Activated T-helper 17 cell treated with anti-CD3 and anti-CD28 coated beads, Interleukin-2, amount 50 U/mL, for 72 hours (primary cell): ENCODE measurements at regions not wholly inside any gene's neighbourhood (a gene's known extent, or its start where the extent isn't known, plus 50 kb on each side); places are given as distances from the start of the nearest gene placed in this dataset.

ENCODE experiments used
- ATAC-seq: fragments of 150-1000 bp; cut with Tn5 transposase; replicated peaks from 2 replicates; pipeline ENCODE4 v1.10.0; 2021; ENCODE audit warnings: mild to moderate bottlenecking, moderate library complexity
- H3K27ac Mint-ChIP-seq: one replicate; pipeline ENCODE4 v1.8.0; 2022; ENCODE audit warnings: mixed read lengths
- H3K27me3 Mint-ChIP-seq: one replicate; pipeline ENCODE4 v1.8.0; 2022; ENCODE audit warnings: mixed read lengths
- H3K36me3 Mint-ChIP-seq: one replicate; pipeline ENCODE4 v1.8.0; 2022; ENCODE audit warnings: low read depth, mild to moderate bottlenecking, mixed read lengths
- H3K4me1 Mint-ChIP-seq: one replicate; pipeline ENCODE4 v1.8.0; 2022; ENCODE audit warnings: mixed read lengths
- H3K4me3 Mint-ChIP-seq: one replicate; pipeline ENCODE4 v1.8.0; 2022; ENCODE audit warnings: mild to moderate bottlenecking, mixed read lengths
- H3K9me3 Mint-ChIP-seq: one replicate; pipeline ENCODE4 v1.8.0; 2022; ENCODE audit warnings: mixed read lengths

- Mint-ChIP-seq H3K27ac (no peak overlapping the region), H3K36me3 (no peaks in the 10 kb centered on the region), H3K9me3 (peaks cover 4% of the 10 kb centered on the region), H3K27me3 (peaks cover 4% of the 10 kb centered on the region), H3K4me1 (no peaks in the 10 kb centered on the region), H3K4me3 (no peak overlapping the region)
- ATAC-seq: no peak
These were observed 113.2 kb downstream of the SOX2 start for GRCh38 chr3:181824961-181825360.

- ATAC-seq: no peak
- H3K4me1 Mint-ChIP-seq: no peaks in the 10 kb centered on the region
- H3K4me3 Mint-ChIP-seq: no peak overlapping the region
- H3K9me3 Mint-ChIP-seq: peaks cover 3% of the 10 kb centered on the region
- H3K27me3 Mint-ChIP-seq: peaks cover 3% of the 10 kb centered on the region
- H3K36me3 Mint-ChIP-seq: no peaks in the 10 kb centered on the region
- H3K27ac Mint-ChIP-seq: no peak overlapping the region
These were observed 127.6 kb downstream of the SOX2 start for GRCh38 chr3:181839039-181839915.

GRCh38 chr3:181839916-181840297, 128.2 kb downstream of the SOX2 start:
- Mint-ChIP-seq H3K27me3 (peaks cover 3% of the 10 kb centered on the region), H3K4me1 (no peaks in the 10 kb centered on the region), H3K27ac (no peak overlapping the region), H3K4me3 (no peak overlapping the region), H3K36me3 (no peaks in the 10 kb centered on the region), H3K9me3 (peaks cover 3% of the 10 kb centered on the region)
- no peak for ATAC-seq

- H3K36me3 Mint-ChIP-seq: no peaks in the 10 kb centered on the region
- H3K9me3 Mint-ChIP-seq: peaks cover 3% of the 10 kb centered on the region
- H3K27ac Mint-ChIP-seq: no peak overlapping the region
- peaks cover 3% of the 10 kb centered on the region for H3K27me3 Mint-ChIP-seq
- no peaks in the 10 kb centered on the region for H3K4me1 Mint-ChIP-seq
- H3K4me3 Mint-ChIP-seq: no peak overlapping the region
- ATAC-seq: no peak
These were observed 132.5 kb downstream of the SOX2 start for GRCh38 chr3:181844211-181844610.

GRCh38 chr3:181847276-181847675, 135.6 kb downstream of the SOX2 start:
- no peak overlapping the region for H3K4me3 Mint-ChIP-seq
- no peak for ATAC-seq
- no peaks in the 10 kb centered on the region for H3K36me3 Mint-ChIP-seq
- no peaks in the 10 kb centered on the region for H3K4me1 Mint-ChIP-seq
- no peak overlapping the region for H3K27ac Mint-ChIP-seq
- H3K27me3 Mint-ChIP-seq: peaks cover 3% of the 10 kb centered on the region
- peaks cover 3% of the 10 kb centered on the region for H3K9me3 Mint-ChIP-seq

- Mint-ChIP-seq H3K9me3 (no peaks in the 10 kb centered on the region), H3K4me3 (no peak overlapping the region), H3K36me3 (no peaks in the 10 kb centered on the region), H3K27me3 (no peaks in the 10 kb centered on the region), H3K4me1 (no peaks in the 10 kb centered on the region), H3K27ac (no peak overlapping the region)
- ATAC-seq: no peak
These were observed 139.3 kb downstream of the SOX2 start for GRCh38 chr3:181851063-181851462.

GRCh38 chr3:181855825-181856224, 144.1 kb downstream of the SOX2 start:
- H3K27me3 Mint-ChIP-seq: no peaks in the 10 kb centered on the region
- H3K4me1 Mint-ChIP-seq: no peaks in the 10 kb centered on the region
- no peak for ATAC-seq
- H3K4me3 Mint-ChIP-seq: no peak overlapping the region
- H3K36me3 Mint-ChIP-seq: no peaks in the 10 kb centered on the region
- H3K9me3 Mint-ChIP-seq: no peaks in the 10 kb centered on the region
- no peak overlapping the region for H3K27ac Mint-ChIP-seq

- Mint-ChIP-seq H3K9me3 (no peaks in the 10 kb centered on the region), H3K36me3 (no peaks in the 10 kb centered on the region), H3K4me1 (no peaks in the 10 kb centered on the region), H3K27me3 (no peaks in the 10 kb centered on the region), H3K4me3 (no peak overlapping the region), H3K27ac (no peak overlapping the region)
- ATAC-seq: no peak
These were observed 147.8 kb downstream of the SOX2 start for GRCh38 chr3:181859518-181859917.

- no peaks in the 10 kb centered on the region for H3K36me3 Mint-ChIP-seq
- H3K27ac Mint-ChIP-seq: no peak overlapping the region
- no peaks in the 10 kb centered on the region for H3K9me3 Mint-ChIP-seq
- H3K4me3 Mint-ChIP-seq: no peak overlapping the region
- ATAC-seq: no peak
- H3K27me3 Mint-ChIP-seq: peaks cover 2% of the 10 kb centered on the region
- H3K4me1 Mint-ChIP-seq: no peaks in the 10 kb centered on the region
These were observed 148.5 kb downstream of the SOX2 start for GRCh38 chr3:181860235-181860634.

GRCh38 chr3:181862502-181862901, 150.8 kb downstream of the SOX2 start:
- H3K4me3 Mint-ChIP-seq: no peak overlapping the region
- H3K27me3 Mint-ChIP-seq: peaks cover 2% of the 10 kb centered on the region
- H3K4me1 Mint-ChIP-seq: no peaks in the 10 kb centered on the region
- H3K36me3 Mint-ChIP-seq: no peaks in the 10 kb centered on the region
- no peak for ATAC-seq
- H3K27ac Mint-ChIP-seq: no peak overlapping the region
- no peaks in the 10 kb centered on the region for H3K9me3 Mint-ChIP-seq

- no peaks in the 10 kb centered on the region for H3K4me1 Mint-ChIP-seq
- H3K27me3 Mint-ChIP-seq: peaks cover 2% of the 10 kb centered on the region
- H3K4me3 Mint-ChIP-seq: no peak overlapping the region
- H3K9me3 Mint-ChIP-seq: no peaks in the 10 kb centered on the region
- ATAC-seq: no peak
- no peaks in the 10 kb centered on the region for H3K36me3 Mint-ChIP-seq
- H3K27ac Mint-ChIP-seq: no peak overlapping the region
These were observed 156.9 kb downstream of the SOX2 start for GRCh38 chr3:181868576-181869082.

GRCh38 chr3:181872887-181873286, 161.2 kb downstream of the SOX2 start:
- Mint-ChIP-seq H3K4me3 (no peak overlapping the region), H3K36me3 (no peaks in the 10 kb centered on the region), H3K27me3 (no peaks in the 10 kb centered on the region), H3K9me3 (no peaks in the 10 kb centered on the region), H3K4me1 (no peaks in the 10 kb centered on the region), H3K27ac (no peak overlapping the region)
- ATAC-seq: no peak

- Mint-ChIP-seq H3K9me3 (no peaks in the 10 kb centered on the region), H3K36me3 (no peaks in the 10 kb centered on the region), H3K4me3 (no peak overlapping the region), H3K27me3 (peaks cover 3% of the 10 kb centered on the region), H3K4me1 (no peaks in the 10 kb centered on the region), H3K27ac (no peak overlapping the region)
- no peak for ATAC-seq
These were observed 168.2 kb downstream of the SOX2 start for GRCh38 chr3:181879926-181880325.

- ATAC-seq: no peak
- H3K36me3 Mint-ChIP-seq: no peaks in the 10 kb centered on the region
- H3K27me3 Mint-ChIP-seq: peaks cover 3% of the 10 kb centered on the region
- no peak overlapping the region for H3K4me3 Mint-ChIP-seq
- no peak overlapping the region for H3K27ac Mint-ChIP-seq
- H3K9me3 Mint-ChIP-seq: no peaks in the 10 kb centered on the region
- H3K4me1 Mint-ChIP-seq: no peaks in the 10 kb centered on the region
These were observed 168.6 kb downstream of the SOX2 start for GRCh38 chr3:181880331-181880730.

- Mint-ChIP-seq H3K9me3 (no peaks in the 10 kb centered on the region), H3K36me3 (no peaks in the 10 kb centered on the region), H3K27me3 (peaks cover 3% of the 10 kb centered on the region), H3K27ac (no peak overlapping the region), H3K4me1 (no peaks in the 10 kb centered on the region), H3K4me3 (no peak overlapping the region)
- no peak for ATAC-seq
These were observed 170.0 kb downstream of the SOX2 start for GRCh38 chr3:181881749-181882148.
